Testis (tissue), 2 donors: ENCODE measurements at regions not wholly inside any gene's neighbourhood (a gene's known extent, or its start where the extent isn't known, plus 50 kb on each side); places are given as distances from the start of the nearest gene placed in this dataset.
A peak's percentile ranks its signal among the peaks of the same experiment; 100 is the strongest.
"Not testable (repeated sequence)": the region's sequence is repeated elsewhere in the genome, so short reads cannot be mapped to it uniquely, and the experiment has no call there.

Experiments
- DNase-seq: peaks from one replicate; pipeline ENCODE4 v3.0.0-alpha.2; 2019
- H3K27ac ChIP-seq, 2 donors: fragments of 200-600 bp; sonication (generic); one replicate each; pipeline ENCODE4 v1.5.1; 2019
- H3K27me3 ChIP-seq: fragments of 200-600 bp; sonication (generic); one replicate; pipeline ENCODE4 v1.5.1; 2019
- H3K36me3 ChIP-seq: fragments of 200-600 bp; sonication (generic); one replicate; pipeline ENCODE4 v1.5.1; 2017; ENCODE audit warnings: low read depth; ENCODE audit errors: missing control alignments
- H3K4me1 ChIP-seq: fragments of 200-600 bp; sonication (generic); one replicate; pipeline ENCODE4 v1.5.1; 2019
- H3K4me3 ChIP-seq, 2 donors: fragments of 200-600 bp; sonication (generic); one replicate each; pipeline ENCODE4 v1.5.1; 2017 to 2019
- H3K9me3 ChIP-seq: fragments of 200-600 bp; sonication (generic); one replicate; pipeline ENCODE4 v1.5.1; 2017
- POLR2A ChIP-seq: fragments of 450-650 bp; IDR thresholded peaks from one replicate; pipeline ENCODE4 v1.6.1; 2017; ENCODE audit warnings: antibody characterized with exemption, mild to moderate bottlenecking, moderate library complexity
- WGBS, 2 donors: methylation state at CpG; one replicate each; pipeline ENCODE4 v1.1.5; 2018; 5-methylcytosine and 5-hydroxymethylcytosine counted together
- intact Hi-C: fragments of 100-400 bp; cut with DNase I; formaldehyde crosslinking; loops from one replicate; pipeline ENCODE4 v1.15.1; 2023; ENCODE audit warnings: low total_unique reads
- TF ChIP-seq, protein P1 (sequence below), 3 experiments: fragments of 450-650 bp in 2 of 3; fragments of 200-600 bp in 1 of 3; sonication (generic) in 1 of 3; IDR thresholded peaks; one replicate each; pipeline ENCODE4 v1.5.1; 2016 to 2019; ENCODE audit warnings: antibody characterized with exemption in 3 of 3, mild to moderate bottlenecking in 2 of 3, moderate library complexity in 1 of 3

DNA sequence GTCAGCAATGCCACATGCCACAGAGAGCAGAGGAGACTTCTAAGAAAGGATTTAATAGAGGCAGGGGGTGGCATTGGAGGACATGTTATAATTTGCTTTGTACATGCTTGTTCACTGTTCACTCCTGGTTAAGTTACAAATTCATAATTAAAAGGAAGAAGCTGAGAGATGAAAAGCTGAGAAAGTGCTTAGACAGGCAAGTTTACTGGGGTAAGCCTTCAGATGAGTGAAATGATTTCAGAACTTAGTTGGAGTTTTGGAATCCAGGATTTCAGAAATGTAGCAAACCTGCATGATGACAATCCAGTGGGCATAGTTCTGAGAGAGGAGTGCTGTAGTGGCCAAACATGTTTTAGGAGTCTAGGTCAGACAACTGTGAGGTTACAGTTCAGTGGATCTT is 67.3 kb upstream of the FBXO33 start:
- intact Hi-C loops, result no loop called here
- no peak for TF ChIP-seq POLR2A
- TF ChIP-seq, protein P1, sequence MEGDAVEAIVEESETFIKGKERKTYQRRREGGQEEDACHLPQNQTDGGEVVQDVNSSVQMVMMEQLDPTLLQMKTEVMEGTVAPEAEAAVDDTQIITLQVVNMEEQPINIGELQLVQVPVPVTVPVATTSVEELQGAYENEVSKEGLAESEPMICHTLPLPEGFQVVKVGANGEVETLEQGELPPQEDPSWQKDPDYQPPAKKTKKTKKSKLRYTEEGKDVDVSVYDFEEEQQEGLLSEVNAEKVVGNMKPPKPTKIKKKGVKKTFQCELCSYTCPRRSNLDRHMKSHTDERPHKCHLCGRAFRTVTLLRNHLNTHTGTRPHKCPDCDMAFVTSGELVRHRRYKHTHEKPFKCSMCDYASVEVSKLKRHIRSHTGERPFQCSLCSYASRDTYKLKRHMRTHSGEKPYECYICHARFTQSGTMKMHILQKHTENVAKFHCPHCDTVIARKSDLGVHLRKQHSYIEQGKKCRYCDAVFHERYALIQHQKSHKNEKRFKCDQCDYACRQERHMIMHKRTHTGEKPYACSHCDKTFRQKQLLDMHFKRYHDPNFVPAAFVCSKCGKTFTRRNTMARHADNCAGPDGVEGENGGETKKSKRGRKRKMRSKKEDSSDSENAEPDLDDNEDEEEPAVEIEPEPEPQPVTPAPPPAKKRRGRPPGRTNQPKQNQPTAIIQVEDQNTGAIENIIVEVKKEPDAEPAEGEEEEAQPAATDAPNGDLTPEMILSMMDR (IDR thresholded peaks at IDR 0.05), result no peak

DNA sequence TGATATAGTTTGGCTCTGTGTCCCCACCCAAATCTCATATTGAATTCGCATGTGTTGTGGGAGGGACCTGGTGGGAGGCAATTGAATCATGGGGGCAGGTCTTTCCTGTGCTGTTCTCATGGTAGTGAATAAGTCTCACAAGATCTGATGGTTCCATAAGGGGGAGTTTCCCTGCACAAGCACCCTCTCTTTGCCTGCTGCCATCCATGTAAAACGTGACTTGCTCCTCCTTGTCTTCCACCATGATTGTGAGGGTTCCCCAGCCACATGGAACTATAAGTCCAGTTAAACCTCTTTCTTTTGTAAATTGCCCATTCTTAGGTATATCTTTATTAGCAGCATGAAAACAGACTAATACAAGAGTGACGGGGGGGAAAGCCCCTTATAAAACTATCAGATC is 65.4 kb upstream of the FBXO33 start:
- H3K4me3 ChIP-seq, H3K36me3 ChIP-seq, intact Hi-C loops, DNase-seq, H3K27ac ChIP-seq, H3K4me1 ChIP-seq, H3K9me3 ChIP-seq, H3K27me3 ChIP-seq: not testable (repeated sequence)
- WGBS, 2 donors, result 84 to 88% methylated on average over 3 of the region's 3 CpGs

More for the DNA sequence above, 67.3 kb upstream of the FBXO33 start:
- Histone ChIP-seq H3K27me3 (no peaks in the 10 kb centered on the region), H3K9me3 (no peaks in the 10 kb centered on the region), H3K36me3 (no peaks in the 10 kb centered on the region), H3K4me3 (no peak overlapping the region), H3K4me1 (no peaks in the 10 kb centered on the region), H3K27ac (no peak overlapping the region)
- no peak for DNase-seq

DNA sequence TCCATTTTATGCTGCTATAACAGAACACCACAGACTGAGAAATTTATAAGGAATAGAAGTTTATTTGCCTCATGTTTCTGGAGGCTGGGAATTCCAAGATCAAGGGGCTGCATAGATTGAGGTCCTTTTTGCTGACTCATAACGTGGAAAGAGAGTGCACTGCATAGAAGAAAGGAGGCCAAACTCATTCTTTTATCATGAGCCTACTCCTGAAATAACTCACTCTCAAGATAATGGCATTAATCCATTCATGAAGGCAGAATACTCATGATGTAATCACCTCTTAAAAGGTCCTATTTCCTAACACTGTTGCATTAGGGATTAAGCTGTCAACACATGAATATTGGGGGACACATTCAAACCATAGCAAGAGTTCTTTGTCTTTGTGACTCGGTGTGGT is 60.0 kb upstream of the FBXO33 start:
- Histone ChIP-seq H3K4me3 (no peak overlapping the region), H3K36me3 (no peaks in the 10 kb centered on the region), H3K27ac (no peak overlapping the region), H3K9me3 (no peaks in the 10 kb centered on the region), H3K27me3 (no peaks in the 10 kb centered on the region), H3K4me1 (no peaks in the 10 kb centered on the region)
- intact Hi-C loops, result no loop called here
- no peak for DNase-seq
- TF ChIP-seq, protein P1 (IDR thresholded peaks at IDR 0.05), result no peak
- TF ChIP-seq POLR2A, result no peak
- 47 to 62% methylated on average over 2 of the region's 2 CpGs for WGBS, 2 donors

DNA sequence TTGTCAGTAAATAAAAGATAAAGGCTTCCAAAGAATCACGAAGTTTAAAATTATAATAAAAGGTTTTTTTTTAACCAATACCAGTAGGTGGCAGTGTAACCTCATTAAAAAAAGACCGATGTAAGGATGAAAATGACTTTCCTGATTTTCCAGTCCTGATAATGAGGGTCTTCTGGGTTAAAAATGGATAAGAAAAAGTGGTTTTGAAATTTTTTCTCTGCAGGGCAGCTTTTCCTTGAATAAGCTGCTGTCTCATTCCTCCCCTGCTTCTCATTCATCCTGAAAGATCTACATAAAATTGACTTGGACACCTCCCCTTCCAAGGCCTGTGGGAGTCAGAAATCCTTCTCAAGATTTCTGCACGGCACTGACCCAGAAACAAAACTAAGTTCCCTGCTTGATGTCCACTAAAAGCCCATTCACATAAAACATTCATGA is 58.9 kb upstream of the FBXO33 start:
- DNase-seq, result no peak
- 10 to 17% methylated on average over 3 of the region's 3 CpGs for WGBS, 2 donors
- intact Hi-C loops, result no loop called here
- Histone ChIP-seq H3K27ac (no peak overlapping the region), H3K36me3 (no peaks in the 10 kb centered on the region), H3K4me1 (no peaks in the 10 kb centered on the region), H3K4me3 (no peak overlapping the region), H3K27me3 (no peaks in the 10 kb centered on the region), H3K9me3 (no peaks in the 10 kb centered on the region)
- no peak for TF ChIP-seq POLR2A
- TF ChIP-seq, protein P1 (IDR thresholded peaks at IDR 0.05), result peak in 2 of 3 experiments; percentile 22 to 64

DNA sequence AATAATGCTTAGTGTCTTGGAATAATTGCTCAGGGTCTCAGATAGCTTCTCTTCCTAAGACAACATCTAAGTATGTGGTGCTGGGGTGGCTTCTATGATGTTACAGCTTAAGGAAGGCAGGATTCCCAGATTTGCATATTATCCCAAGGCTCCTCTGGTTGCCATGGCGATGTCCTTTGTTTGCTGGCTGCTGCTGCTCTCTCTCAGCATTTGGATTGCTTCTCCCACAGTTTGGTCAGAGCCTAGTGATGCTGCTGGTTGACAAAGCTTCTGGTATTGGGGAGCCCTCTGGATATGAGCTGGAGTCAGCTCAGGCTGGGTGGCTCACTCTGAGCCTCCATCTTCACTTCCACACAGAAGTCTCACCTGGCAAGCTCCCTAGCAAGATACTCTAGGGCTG is 56.4 kb upstream of the FBXO33 start:
- TF ChIP-seq, protein P1 (IDR thresholded peaks at IDR 0.05), result no peak
- no peak for TF ChIP-seq POLR2A
- DNase-seq, result no peak
- H3K36me3 ChIP-seq, result no peaks in the 10 kb centered on the region
- intact Hi-C loops, result no loop called here
- no peak overlapping the region for H3K4me3 ChIP-seq
- 47 to 56% methylated on average over 1 of the region's 1 CpG for WGBS, 2 donors
- no peaks in the 10 kb centered on the region for H3K27me3 ChIP-seq
- H3K27ac ChIP-seq, result no peak overlapping the region
- no peaks in the 10 kb centered on the region for H3K9me3 ChIP-seq
- no peaks in the 10 kb centered on the region for H3K4me1 ChIP-seq
